ENCODE measurements at regions not wholly inside any gene's neighbourhood (a gene's known extent, or its start where the extent isn't known, plus 50 kb on each side); places are given as distances from the start of the nearest gene placed in this dataset.

- TF ChIP-seq REST (IDR thresholded peaks at IDR 0.05; ENCODE audit: borderline replicate concordance) (peak; percentile 38; the same call in 1 of the 2 replicates), REST (CRISPR knock-in tag; IDR thresholded peaks at IDR 0.05; ENCODE audit: low read depth) (no peak), RAD21 (CRISPR knock-in tag; conservative IDR thresholded peaks at IDR 0.05 in 1 of 2, IDR thresholded peaks at IDR 0.05 in 1 of 2) (peak; percentile 71 to 79), HNRNPUL1 (IDR thresholded peaks at IDR 0.05; ENCODE audit: low read length) (no peak), HES1 (IDR thresholded peaks at IDR 0.05; ENCODE audit: low read depth) (no peak), CHD7 (IDR thresholded peaks at IDR 0.05; ENCODE audit: low read depth, low read length) (no peak), TAF1 (IDR thresholded peaks at IDR 0.05; ENCODE audit: control insufficient read depth, extremely low read depth, insufficient read depth, low read length, severe bottlenecking) (no peak)
These were observed 59.7 kb upstream of the KBTBD8 start (continued) for GRCh38 chr3:66938338-66938963.
